Astrocyte of the spinal cord (primary cell): ENCODE measurements at regions not wholly inside any gene's neighbourhood (a gene's known extent, or its start where the extent isn't known, plus 50 kb on each side); places are given as distances from the start of the nearest gene placed in this dataset.

ENCODE experiments used
- DNase-seq: peaks from one replicate; pipeline ENCODE4 v3.0.0; 2011; ENCODE audit warnings: low read depth, low spot score
- H3K4me3 ChIP-seq: 2 replicates; pipeline ENCODE4 v1.5.1; 2011; ENCODE audit warnings: low read depth, mild to moderate bottlenecking, low read length, moderate library complexity
- in situ Hi-C: cut with HindIII; loops from 2 replicates; pipeline ENCODE4 v1.10.0; 2017; ENCODE audit warnings: low sequenced_read_pairs
- TF ChIP-seq, protein P1 (sequence below): IDR thresholded peaks from 2 replicates; pipeline ENCODE4 v1.5.1; 2012; ENCODE audit warnings: low read depth, mild to moderate bottlenecking, low read length, inconsistent platforms

DNA sequence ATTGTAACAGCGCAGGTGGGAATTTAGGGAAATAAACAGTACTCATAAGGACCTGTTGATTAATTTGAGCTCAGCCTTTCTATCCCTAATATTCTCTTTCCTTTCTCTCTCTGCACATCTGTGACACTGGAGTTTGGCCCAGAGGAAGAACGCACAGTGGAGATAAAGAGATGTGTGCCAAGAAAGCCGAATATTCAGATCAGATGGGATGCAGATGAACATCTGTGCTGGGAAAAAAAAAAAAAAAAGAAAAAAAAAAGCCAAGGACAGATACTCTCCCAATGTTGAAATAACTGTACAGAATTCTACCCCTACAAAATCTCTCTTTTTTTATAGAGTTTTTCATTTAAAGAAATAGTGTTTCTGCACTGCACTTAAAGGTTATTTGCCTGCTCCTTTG is 485.4 kb downstream of the KCNJ2 start:
- in situ Hi-C loops: no loop called here
- no peak for DNase-seq
- no peak overlapping the region for H3K4me3 ChIP-seq
- TF ChIP-seq, protein P1, sequence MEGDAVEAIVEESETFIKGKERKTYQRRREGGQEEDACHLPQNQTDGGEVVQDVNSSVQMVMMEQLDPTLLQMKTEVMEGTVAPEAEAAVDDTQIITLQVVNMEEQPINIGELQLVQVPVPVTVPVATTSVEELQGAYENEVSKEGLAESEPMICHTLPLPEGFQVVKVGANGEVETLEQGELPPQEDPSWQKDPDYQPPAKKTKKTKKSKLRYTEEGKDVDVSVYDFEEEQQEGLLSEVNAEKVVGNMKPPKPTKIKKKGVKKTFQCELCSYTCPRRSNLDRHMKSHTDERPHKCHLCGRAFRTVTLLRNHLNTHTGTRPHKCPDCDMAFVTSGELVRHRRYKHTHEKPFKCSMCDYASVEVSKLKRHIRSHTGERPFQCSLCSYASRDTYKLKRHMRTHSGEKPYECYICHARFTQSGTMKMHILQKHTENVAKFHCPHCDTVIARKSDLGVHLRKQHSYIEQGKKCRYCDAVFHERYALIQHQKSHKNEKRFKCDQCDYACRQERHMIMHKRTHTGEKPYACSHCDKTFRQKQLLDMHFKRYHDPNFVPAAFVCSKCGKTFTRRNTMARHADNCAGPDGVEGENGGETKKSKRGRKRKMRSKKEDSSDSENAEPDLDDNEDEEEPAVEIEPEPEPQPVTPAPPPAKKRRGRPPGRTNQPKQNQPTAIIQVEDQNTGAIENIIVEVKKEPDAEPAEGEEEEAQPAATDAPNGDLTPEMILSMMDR: no peak

DNA sequence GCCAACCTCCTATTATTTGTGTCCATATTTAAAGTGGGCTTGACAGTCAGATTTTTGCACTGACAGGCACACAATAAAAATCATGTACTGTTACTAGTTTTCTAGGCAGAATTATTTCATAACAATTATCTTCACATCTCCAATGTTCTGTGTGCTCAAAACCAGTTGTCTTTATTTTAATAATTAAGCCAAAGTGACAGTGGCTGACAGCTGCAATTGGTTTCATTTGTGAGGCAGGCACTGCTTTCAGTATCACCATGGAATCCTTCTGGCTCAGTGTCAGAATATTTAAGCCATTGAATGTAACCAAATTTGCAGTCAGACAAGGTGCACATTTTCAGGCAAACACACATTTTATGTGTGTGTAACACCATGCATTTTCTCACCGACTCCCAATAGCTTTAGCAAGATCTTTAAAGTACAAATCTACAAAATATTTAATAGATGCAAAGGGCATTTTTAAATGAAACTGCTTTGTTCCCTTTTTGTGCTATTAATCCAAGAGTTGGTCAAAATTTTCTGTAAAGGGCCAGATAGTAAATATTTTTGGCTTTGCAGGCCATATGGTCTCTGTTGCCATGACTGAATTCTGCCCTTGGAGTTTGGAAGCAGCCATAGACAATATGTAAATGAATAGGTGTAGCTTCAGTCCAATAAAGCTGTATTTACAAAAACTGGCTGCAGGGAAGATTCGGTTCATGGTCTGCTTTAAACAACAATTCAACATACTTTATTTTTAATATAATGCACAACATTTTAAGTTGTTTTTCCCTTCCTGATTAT is 486.0 kb downstream of the KCNJ2 start:
- TF ChIP-seq, protein P1: no peak
- H3K4me3 ChIP-seq: no peak overlapping the region
- in situ Hi-C loops: no loop called here
- no peak for DNase-seq

DNA sequence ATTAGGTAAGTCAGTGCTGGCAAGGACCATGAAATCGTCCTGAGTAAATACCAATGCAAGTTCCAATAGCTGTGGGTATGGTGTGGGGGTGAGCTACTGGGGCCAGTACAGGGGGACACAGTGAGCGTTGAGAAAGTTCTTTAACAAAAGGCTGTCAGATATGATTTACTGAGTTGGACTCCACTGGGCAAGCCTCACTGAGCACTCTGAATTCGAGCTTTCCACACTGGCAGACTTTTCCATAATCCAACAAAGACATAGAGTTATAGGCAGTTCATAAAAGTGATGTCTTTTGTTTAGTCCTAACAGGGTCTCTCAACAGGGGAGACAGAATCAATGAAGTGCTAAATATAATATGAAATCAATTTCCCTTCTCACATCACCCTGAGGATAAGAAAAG is 489.0 kb downstream of the KCNJ2 start:
- in situ Hi-C loops: no loop called here
- no peak for DNase-seq
- TF ChIP-seq, protein P1: no peak
- H3K4me3 ChIP-seq: no peak overlapping the region

DNA sequence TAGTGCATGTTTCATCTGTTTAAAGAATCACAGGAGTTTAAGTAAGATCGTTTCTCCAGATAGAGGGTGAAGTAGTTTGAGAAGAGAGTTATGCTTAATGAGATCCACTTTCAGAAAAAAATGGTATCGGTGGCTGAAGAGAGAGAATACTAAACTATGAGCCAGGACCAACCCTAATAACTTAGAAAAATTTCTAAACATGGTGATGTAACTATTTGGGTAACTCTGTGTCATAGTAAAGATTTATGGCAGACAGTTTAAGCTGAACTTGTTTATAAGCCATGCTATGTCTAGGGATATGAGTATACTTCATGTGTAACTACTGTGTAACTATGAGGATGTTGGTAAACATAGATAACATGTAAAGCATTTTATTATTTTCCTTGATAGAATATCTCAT is 489.5 kb downstream of the KCNJ2 start:
- in situ Hi-C loops: no loop called here
- DNase-seq: no peak
- TF ChIP-seq, protein P1: no peak
- no peak overlapping the region for H3K4me3 ChIP-seq

DNA sequence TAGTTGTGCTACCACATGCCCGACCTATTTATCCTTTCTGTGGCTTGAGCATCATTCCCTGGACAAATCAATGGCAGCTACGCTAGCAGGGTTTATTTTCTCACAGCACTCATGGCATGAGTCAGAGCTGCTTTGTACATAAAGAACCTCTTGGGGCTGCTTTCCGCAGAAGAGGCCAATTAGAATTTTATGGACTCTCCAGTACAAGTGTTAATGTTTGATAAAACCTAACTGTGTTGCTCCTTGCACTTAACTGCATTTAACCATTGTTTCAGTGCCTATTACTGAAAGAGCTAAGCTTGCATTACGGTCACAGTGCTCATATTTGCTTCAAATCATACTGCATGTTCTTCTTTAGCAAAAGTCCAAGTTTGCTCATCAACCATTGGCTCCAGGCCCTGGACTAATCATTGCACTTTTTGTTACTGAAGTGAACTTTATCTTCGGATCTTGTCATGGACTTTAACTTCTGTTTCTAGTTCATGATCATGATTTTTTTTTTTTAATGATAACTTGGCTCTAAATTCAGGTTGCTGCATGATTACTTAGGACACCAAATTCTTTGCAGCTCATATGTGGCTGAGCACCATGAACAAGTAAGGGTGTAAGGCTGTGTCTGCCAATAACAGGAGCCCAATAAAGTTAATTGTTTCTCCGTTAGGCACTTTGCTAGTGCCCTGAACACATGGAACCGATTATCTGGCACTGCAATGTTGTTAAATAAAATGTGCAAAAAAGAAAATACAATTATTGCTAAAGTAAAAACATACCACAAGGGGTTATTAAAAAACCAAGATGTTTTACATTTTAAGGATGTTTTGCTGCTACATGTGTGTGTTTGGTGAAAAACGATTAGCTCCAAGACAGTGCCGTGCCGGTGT is 492.2 kb downstream of the KCNJ2 start:
- DNase-seq: peak; percentile 69
- TF ChIP-seq, protein P1: no peak
- in situ Hi-C loops: no loop called here
- no peak overlapping the region for H3K4me3 ChIP-seq

DNA sequence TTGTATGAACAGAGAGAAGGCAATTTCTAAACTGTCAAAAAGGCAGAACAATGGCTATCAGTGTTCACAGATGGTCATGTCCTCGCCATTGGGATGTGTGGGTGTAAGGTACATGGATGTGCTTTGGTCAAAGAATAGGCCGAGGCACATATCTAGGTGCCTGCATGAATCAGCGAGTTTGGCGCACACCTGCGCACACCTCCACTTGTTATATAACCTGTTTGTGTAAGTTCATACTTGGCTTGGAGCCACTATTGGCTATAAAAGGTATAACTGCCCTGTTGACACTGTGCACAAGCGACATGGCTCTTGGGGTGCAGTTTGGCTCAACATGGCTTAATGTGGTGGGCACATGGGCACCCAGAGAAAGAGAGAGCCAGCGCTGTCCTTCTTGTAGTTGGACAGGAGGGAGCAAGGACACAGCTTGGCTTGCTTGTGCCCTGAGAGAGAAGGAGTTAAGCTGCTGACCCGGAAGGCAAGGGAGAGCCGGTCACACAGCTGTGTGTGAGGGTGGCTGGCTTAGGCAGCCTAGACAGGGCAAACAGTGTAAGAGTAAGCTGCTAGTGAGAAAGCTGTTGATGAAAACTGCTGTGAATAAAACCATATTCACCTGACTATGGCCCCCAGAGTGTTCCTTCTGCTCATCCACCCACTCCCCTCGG is 499.1 kb downstream of the KCNJ2 start:
- in situ Hi-C loops: no loop called here
- TF ChIP-seq, protein P1: no peak
- no peak overlapping the region for H3K4me3 ChIP-seq
- no peak for DNase-seq
